ENCODE measurements at regions not wholly inside any gene's neighbourhood (a gene's known extent, or its start where the extent isn't known, plus 50 kb on each side); places are given as distances from the start of the nearest gene placed in this dataset.

- TF ChIP-seq POLR2A (IDR thresholded peaks at IDR 0.05) = no peak
- TF ChIP-seq, protein P1, sequence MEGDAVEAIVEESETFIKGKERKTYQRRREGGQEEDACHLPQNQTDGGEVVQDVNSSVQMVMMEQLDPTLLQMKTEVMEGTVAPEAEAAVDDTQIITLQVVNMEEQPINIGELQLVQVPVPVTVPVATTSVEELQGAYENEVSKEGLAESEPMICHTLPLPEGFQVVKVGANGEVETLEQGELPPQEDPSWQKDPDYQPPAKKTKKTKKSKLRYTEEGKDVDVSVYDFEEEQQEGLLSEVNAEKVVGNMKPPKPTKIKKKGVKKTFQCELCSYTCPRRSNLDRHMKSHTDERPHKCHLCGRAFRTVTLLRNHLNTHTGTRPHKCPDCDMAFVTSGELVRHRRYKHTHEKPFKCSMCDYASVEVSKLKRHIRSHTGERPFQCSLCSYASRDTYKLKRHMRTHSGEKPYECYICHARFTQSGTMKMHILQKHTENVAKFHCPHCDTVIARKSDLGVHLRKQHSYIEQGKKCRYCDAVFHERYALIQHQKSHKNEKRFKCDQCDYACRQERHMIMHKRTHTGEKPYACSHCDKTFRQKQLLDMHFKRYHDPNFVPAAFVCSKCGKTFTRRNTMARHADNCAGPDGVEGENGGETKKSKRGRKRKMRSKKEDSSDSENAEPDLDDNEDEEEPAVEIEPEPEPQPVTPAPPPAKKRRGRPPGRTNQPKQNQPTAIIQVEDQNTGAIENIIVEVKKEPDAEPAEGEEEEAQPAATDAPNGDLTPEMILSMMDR (IDR thresholded peaks at IDR 0.05) = no peak
Observed at GRCh38 chr3:3745693-3746092, 53.5 kb upstream of the LRRN1 start.
